ENCODE measurements at regions not wholly inside any gene's neighbourhood (a gene's known extent, or its start where the extent isn't known, plus 50 kb on each side); places are given as distances from the start of the nearest gene placed in this dataset.
A peak's percentile ranks its signal among the peaks of the same experiment; 100 is the strongest.
"Not testable (repeated sequence)": the region's sequence is repeated elsewhere in the genome, so short reads cannot be mapped to it uniquely, and the experiment has no call there.

- DNase-seq: not testable (repeated sequence)
Observed at GRCh38 chr14:38557391-38557790, 301.5 kb upstream of the CLEC14A start.

GRCh38 chr14:38556252-38556651 lies 300.4 kb upstream of the CLEC14A start:
- no peak for DNase-seq

GRCh38 chr14:38554026-38554425 lies 298.1 kb upstream of the CLEC14A start:
- DNase-seq: no peak

GRCh38 chr14:38553586-38553985 lies 297.7 kb upstream of the CLEC14A start:
- no peak for DNase-seq

GRCh38 chr14:38549564-38549963 lies 293.7 kb upstream of the CLEC14A start:
- no peak for DNase-seq

- no peak for DNase-seq
Observed at GRCh38 chr14:38547961-38548490, 292.1 kb upstream of the CLEC14A start.

DNA sequence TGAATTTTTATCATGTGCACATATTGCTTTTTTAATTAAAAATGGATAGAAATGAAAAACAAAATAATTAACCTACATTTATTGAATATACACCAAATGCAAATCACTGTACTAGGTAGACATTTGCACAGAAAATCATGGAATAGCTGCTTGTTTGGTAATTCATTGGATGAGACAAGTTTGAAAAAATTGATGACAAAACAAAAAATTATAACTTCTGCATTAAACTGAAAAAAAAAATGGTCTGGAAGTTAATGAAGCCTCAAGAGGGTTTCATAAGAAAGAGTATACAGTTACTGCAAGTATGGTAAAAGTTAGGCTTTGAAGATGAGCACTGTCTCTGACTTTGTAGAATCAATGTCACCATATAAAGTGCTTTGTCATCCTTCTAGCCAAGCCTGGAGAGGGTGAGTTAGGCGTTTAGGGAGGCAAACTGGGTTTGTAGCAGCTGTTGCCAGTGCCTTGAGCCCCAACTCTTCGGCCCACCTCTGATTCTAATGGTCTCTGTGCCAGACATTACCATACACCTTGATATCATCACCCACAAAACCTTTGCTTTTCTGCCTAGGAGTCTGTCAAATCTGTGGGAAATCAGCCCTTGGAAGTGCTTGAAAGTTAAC lies 291.1 kb upstream of the CLEC14A start:
- DNase-seq: no peak

DNA sequence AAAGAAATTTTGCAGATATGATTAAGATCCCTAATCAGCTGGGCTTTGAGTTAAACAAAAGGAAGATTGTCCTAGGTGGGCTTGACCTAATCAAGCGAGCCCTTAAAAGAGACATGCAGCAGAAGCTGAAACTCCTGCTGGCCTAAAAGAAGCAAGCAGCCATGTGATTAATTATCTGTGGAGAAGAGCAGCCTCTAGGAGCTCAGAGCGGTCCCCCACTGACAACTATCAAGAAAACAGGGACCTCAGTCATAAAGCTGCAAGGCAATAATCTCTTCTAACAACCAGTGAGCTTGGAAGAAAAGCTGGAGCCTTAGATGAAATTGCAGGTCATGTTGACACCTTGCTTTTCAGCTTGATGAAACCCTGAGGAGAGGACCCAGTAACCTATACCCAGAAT lies 288.9 kb upstream of the CLEC14A start:
- peak; percentile 21 for DNase-seq

DNA sequence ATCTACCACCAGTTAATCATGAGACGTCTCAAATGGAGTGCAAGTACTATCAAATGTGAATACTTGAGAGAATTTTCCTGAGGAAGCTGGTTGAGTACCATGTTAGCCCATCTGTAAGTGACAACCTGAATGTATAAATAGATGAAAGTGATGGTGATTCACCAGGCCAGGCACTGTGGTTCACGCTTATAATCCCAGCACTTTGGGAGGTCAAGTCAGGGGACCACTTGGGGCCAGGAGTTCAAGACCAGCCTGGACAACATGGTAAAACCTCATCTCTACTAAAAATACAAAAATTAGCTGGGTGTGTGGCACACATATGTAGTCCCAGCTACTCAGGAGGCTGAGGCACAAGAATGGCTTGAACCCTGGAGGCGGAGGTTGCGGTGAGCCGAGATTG lies 288.0 kb upstream of the CLEC14A start:
- DNase-seq: not testable (repeated sequence)

DNA sequence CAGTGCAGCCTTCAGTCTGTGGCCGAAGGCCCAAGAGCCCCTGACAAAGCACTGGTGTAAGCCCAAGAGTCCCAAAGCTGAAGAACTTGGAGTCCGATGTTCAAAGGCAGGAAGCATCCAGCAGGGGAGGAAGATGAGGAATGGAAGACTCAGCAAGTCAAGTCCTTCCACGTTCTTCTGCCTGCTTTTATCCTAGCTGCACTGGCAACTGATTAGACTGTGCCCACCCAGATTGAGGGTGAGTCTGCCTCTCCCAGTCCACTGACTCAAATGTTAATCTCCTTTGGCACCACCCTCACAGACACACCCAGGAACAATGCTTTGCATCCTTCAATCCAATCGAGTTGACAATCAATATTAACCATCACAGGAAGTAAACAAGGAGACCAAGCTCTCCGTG lies 282.2 kb upstream of the CLEC14A start:
- not testable (repeated sequence) for DNase-seq

DNA sequence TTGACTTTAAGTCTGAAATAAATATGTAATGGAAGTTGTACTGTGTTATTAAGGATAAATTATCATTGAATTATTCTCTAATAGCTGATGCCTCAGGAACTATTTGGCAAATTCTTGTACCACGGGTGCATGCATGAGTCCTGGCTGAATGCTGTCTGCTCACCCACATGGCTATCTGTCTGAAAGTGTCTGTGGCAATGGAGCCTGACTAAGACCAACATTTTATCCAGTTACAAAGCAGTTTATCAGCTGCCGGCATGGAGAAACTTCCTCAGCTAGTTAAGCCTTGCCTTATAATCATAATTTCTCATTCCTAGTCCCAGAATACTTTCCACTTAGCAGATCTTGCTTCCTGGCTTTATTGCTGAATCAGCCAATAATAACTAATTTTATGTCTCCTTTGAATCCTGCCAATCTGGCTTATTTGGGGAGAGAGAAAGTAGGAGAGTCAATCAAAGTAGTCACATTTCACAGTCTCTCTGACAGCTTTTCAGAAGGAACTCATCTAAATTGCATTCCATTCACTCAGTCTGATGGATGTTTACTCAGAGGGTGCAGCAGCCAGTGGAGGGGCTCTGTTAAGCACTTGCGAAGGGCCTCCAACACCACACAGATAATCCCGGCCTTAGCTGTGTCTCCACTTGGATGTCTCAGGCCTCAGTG lies 280.6 kb upstream of the CLEC14A start:
- no peak for DNase-seq

DNA sequence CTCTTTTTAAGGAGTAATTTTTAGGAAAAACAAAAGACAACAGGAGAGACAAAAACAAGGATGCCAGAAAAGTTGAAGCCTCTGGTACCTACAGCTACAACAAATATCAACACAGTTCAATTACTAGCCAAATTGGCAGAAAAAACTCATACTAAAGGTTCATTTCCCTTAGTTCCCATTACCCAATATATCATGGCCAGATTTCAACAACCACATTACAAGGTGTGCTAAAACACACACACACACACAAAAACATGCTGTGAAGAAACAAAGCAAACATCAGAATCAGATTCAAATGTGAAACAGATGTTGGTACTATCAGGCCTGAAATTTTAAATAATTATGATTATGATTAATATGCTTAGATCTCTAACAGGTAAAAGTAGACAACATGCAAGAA lies 272.7 kb upstream of the CLEC14A start:
- no peak for DNase-seq

DNA sequence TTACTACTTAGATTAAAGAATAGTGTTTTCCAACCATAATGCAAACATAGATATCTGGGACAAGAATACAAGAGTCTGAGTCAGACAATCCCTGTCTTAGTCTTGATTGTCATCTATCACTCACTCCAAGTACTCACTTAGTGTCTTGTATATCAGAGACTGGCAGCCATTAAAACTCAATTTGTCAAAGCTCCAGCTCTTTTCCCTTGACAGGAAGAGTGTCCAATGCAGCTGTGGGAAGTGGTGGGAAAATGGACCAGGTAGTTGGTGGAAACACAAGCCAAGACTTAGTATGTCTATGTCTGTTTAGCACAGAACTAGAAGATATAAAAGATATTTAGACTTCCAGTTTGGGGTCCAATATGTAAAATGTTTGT lies 271.6 kb upstream of the CLEC14A start:
- no peak for DNase-seq

DNA sequence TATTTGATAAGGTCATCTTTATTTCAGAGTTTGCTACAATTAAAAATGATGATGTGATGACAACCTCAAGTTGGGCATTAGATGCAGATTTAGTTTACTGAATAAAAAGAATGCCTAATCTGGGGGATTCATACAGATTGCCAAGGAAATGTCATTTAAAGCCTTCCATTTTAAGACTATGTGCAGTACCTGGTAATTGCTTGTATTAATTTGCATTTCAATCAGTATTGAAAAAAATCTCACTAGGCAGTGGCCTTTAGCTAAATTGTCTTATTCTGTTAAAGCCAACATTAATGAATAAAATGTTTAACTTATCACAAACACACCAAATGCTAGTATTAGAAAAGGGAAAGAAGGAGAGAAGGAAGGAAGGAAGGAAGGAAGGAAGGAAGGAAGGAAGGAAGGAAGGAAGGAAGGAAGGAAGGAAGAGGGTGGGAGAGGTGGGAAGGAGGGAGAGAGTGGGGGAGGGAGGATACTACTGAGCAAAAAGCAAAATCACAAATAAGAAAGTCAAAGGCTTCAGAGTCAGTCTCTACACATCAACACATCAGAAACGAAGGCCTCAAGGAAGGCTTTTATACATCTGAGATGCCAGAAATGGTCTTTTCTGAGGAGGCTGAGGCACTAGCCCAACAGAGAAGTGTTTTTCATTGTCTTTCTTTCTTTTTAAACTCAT lies 271.1 kb upstream of the CLEC14A start:
- no peak for DNase-seq

DNA sequence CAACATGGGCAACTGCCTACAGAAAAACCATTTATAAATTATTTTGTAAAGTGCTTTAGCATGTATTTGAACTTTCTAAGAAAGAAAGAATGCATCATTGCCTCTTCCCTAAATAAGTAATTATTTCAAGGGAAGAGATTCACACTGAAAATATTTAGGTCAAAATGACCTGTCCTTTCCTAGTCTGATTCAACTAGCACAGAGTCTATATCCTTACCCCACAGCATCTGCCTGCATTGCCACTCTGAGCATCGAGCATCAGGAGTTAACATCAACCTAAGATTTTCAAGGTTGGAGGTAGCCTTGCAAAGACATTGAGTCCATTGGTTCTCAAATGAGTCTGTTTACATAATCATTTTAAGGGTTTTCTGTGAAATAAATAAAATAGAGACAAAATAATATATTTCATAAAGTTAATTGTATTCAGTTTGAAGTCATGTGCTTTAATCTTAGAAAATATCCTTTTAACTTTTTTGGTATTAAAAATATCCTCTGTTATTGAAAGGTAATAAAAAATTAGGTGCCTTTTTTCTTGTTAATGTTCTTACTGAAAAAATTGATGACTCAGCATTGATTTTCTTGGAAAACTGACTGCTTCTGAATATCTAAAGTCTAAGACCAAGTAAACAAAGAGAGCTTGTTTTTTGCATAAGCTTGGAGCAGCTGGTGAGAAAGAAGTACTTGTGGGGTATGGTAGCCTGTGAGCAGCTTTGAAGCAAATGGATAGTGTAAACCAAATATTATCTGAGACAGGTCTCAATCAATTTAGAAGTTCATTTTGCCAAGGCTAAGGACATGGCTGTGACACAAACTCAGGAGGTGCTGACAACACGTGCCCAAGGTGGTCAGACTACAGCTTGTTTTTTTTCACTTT lies 269.0 kb upstream of the CLEC14A start:
- DNase-seq: no peak

- no peak for DNase-seq
Observed at GRCh38 chr14:38522724-38523123, 266.8 kb upstream of the CLEC14A start.

GRCh38 chr14:38521591-38521990 lies 265.7 kb upstream of the CLEC14A start:
- no peak for DNase-seq

GRCh38 chr14:38517426-38517825 lies 261.5 kb upstream of the CLEC14A start:
- DNase-seq: no peak

GRCh38 chr14:38512236-38512635 lies 256.3 kb upstream of the CLEC14A start:
- no peak for DNase-seq

DNA sequence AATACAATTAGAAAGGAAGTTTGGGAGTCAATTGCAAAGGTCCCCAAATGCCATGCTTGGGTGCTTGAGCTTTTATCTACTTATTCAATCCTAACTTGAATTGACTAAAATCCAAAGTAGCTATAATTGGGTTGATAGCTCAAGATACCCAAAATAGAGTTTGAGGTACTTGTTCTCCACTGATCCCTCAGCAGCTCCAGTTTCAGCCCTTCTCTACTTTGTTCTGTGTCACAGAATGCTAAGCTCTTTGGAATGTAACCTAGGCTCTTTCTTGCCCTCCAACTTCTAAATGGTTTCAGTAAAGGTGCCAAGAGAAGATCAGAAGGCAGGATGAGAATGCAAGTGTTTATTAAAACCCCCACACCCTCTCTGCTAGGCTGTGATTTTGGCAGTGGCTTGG lies 251.4 kb upstream of the CLEC14A start:
- no peak for DNase-seq

GRCh38 chr14:38505973-38506249 lies 250.0 kb upstream of the CLEC14A start:
- DNase-seq: peak; percentile 3

- DNase-seq: no peak
Observed at GRCh38 chr14:38505221-38505972, 249.5 kb upstream of the CLEC14A start.

DNA sequence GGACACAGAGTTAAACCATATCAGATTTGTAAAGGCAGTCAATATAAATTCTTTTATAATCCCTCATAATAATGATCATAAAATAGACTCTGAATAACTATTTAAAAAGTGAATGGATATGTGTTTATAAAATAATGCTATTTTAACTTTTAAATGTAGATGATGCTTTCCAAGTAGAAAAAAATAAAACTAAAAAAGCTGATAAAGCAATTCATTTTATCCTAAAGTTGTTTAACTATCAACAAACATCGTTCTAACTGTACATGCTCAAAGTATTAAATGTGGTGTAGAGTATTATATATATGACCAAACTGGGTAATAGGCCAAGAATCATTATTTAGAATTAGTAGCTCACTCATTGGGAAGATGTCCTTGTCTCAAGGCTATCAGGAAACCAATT lies 248.3 kb upstream of the CLEC14A start:
- DNase-seq: no peak

All from retina (tissue), 1 donor.